GM23338 (cell line): ENCODE measurements at regions not wholly inside any gene's neighbourhood (a gene's known extent, or its start where the extent isn't known, plus 50 kb on each side); places are given as distances from the start of the nearest gene placed in this dataset.

Source experiments
- ATAC-seq: fragments of 200-7000 bp; cut with Tn5 transposase; 3 replicates; pipeline ENCODE4 v1.9.1; 2020
- DNase-seq: peaks from one replicate; pipeline ENCODE4 v3.0.0-alpha.2; 2015; ENCODE audit warnings: low spot score
- H2AFZ ChIP-seq: fragments of 200-600 bp; sonication (generic); 2 replicates; pipeline ENCODE4 v1.8.0; 2016; ENCODE audit warnings: antibody characterized with exemption, mild to moderate bottlenecking, moderate library complexity
- H3F3A ChIP-seq: fragments of 200-600 bp; sonication (generic); replicated peaks from 2 replicates; pipeline ENCODE4 v1.8.0; 2017; ENCODE audit warnings: antibody characterized with exemption, mixed run types, low read depth
- H3K27ac ChIP-seq: fragments of 200-600 bp; sonication (generic); 2 replicates; pipeline ENCODE4 v1.6.1; 2016; ENCODE audit warnings: low read depth
- H3K27me3 ChIP-seq: fragments of 200-600 bp; sonication (generic); 2 replicates; pipeline ENCODE4 v1.8.0; 2016; ENCODE audit warnings: mild to moderate bottlenecking, mixed run types, moderate library complexity; ENCODE audit not compliant: insufficient read depth
- H3K36me3 ChIP-seq: fragments of 200-600 bp; sonication (generic); 2 replicates; pipeline ENCODE4 v1.8.0; 2016; ENCODE audit warnings: mild to moderate bottlenecking; ENCODE audit not compliant: insufficient read depth
- H3K4me1 ChIP-seq: fragments of 200-600 bp; sonication (generic); 2 replicates; pipeline ENCODE4 v1.8.0; 2016; ENCODE audit warnings: mild to moderate bottlenecking, moderate library complexity; ENCODE audit not compliant: insufficient read depth
- H3K4me2 ChIP-seq: fragments of 200-600 bp; sonication (generic); 2 replicates; pipeline ENCODE4 v1.7.1; 2017; ENCODE audit warnings: mixed run types
- H3K4me3 ChIP-seq: fragments of 200-600 bp; sonication (generic); 2 replicates; pipeline ENCODE4 v1.6.1; 2016; ENCODE audit warnings: mixed run types
- H3K79me2 ChIP-seq: fragments of 200-600 bp; sonication (generic); replicated peaks from 2 replicates; pipeline ENCODE4 v1.8.0; 2017; ENCODE audit warnings: mild to moderate bottlenecking; ENCODE audit not compliant: insufficient read depth
- H3K9me2 ChIP-seq: fragments of 200-600 bp; sonication (generic); 2 replicates; pipeline ENCODE4 v1.8.0; 2017; ENCODE audit not compliant: insufficient read depth
- H4K20me1 ChIP-seq: fragments of 200-600 bp; sonication (generic); replicated peaks from 2 replicates; pipeline ENCODE4 v1.8.0; 2017; ENCODE audit warnings: mild to moderate bottlenecking; ENCODE audit not compliant: insufficient read depth
- H3K27ac Mint-ChIP-seq: 2 replicates; pipeline ENCODE4 v1.8.0; 2020; ENCODE audit warnings: inconsistent platforms, mild to moderate bottlenecking, moderate library complexity, mixed read lengths
- H3K27me3 Mint-ChIP-seq: 3 replicates; pipeline ENCODE4 v1.8.0; 2022; ENCODE audit warnings: low read depth, mild to moderate bottlenecking, moderate library complexity, mixed read lengths, inconsistent platforms; ENCODE audit not compliant: insufficient read depth, poor library complexity
- H3K36me3 Mint-ChIP-seq: 3 replicates; pipeline ENCODE4 v1.8.0; 2021; ENCODE audit warnings: low read depth, mild to moderate bottlenecking, inconsistent platforms, moderate library complexity, mixed read lengths
- H3K4me1 Mint-ChIP-seq: 3 replicates; pipeline ENCODE4 v1.8.0; 2020; ENCODE audit warnings: mild to moderate bottlenecking, inconsistent platforms, mixed read lengths
- H3K4me3 Mint-ChIP-seq: 3 replicates; pipeline ENCODE4 v1.8.0; 2021; ENCODE audit warnings: moderate library complexity, mild to moderate bottlenecking, inconsistent platforms, mixed read lengths
- H3K9me3 Mint-ChIP-seq: 3 replicates; pipeline ENCODE4 v1.8.0; 2020; ENCODE audit warnings: moderate library complexity, mild to moderate bottlenecking, inconsistent platforms, mixed read lengths
- CREB1 ChIP-seq: fragments of 250-450 bp; sonication (Bioruptor Pico); IDR thresholded peaks from 2 replicates; pipeline ENCODE4 v1.5.0; 2020; ENCODE audit warnings: low read depth, mild to moderate bottlenecking, moderate library complexity
- EZH2 ChIP-seq: fragments of 200-600 bp; sonication (generic); IDR thresholded peaks from one replicate; pipeline ENCODE4 v1.8.0; 2017; ENCODE audit warnings: antibody characterized with exemption, mild to moderate bottlenecking, low read depth; ENCODE audit not compliant: unreplicated experiment
- EZH2phosphoT487 ChIP-seq: fragments of 200-600 bp; sonication (generic); IDR thresholded peaks from one replicate; pipeline ENCODE4 v1.8.1; 2018; ENCODE audit warnings: antibody characterized with exemption; ENCODE audit not compliant: unreplicated experiment
- JUNB ChIP-seq: IDR thresholded peaks from one replicate; pipeline ENCODE4 v1.6.1; 2016; ENCODE audit warnings: antibody characterized with exemption; ENCODE audit not compliant: unreplicated experiment
- NANOG ChIP-seq: IDR thresholded peaks from 2 replicates; pipeline ENCODE4 v1.6.1; 2016; ENCODE audit warnings: antibody characterized with exemption, borderline replicate concordance
- POLR2AphosphoS5 ChIP-seq: IDR thresholded peaks from 2 replicates; pipeline ENCODE4 v1.6.1; 2016; ENCODE audit warnings: antibody characterized with exemption, low read depth
- STAT1 ChIP-seq: IDR thresholded peaks from one replicate; pipeline ENCODE4 v1.6.1; 2016; ENCODE audit warnings: antibody characterized with exemption; ENCODE audit not compliant: unreplicated experiment
- ZNF114 ChIP-seq: fragments of 250-450 bp; sonication (Bioruptor Pico); IDR thresholded peaks from 2 replicates; pipeline ENCODE4 v1.5.0; 2020; ENCODE audit warnings: mild to moderate bottlenecking, moderate library complexity
- ZNF331 ChIP-seq: fragments of 250-450 bp; sonication (Bioruptor Pico); IDR thresholded peaks from 2 replicates; pipeline ENCODE4 v1.5.0; 2020; ENCODE audit warnings: low read depth, mild to moderate bottlenecking, moderate library complexity
- ZNF462 ChIP-seq: fragments of 250-450 bp; sonication (Bioruptor Pico); IDR thresholded peaks from 2 replicates; pipeline ENCODE4 v1.5.0; 2020; ENCODE audit warnings: mild to moderate bottlenecking, moderate library complexity
- TF ChIP-seq, protein P1 (sequence below): IDR thresholded peaks from one replicate; pipeline ENCODE4 v1.6.1; 2018; ENCODE audit warnings: antibody characterized with exemption; ENCODE audit not compliant: unreplicated experiment
- TF ChIP-seq, protein P2 (sequence below): IDR thresholded peaks from 2 replicates; pipeline ENCODE4 v1.6.1; 2016; ENCODE audit warnings: antibody characterized with exemption
- TF ChIP-seq, protein P3 (sequence below), 2 experiments: fragments of 200-600 bp in 1 of 2; sonication (generic) in 1 of 2; conservative IDR thresholded peaks; 2 replicates each; pipeline versions ENCODE4 v1.5.1 to v1.6.1; 2016 to 2017; ENCODE audit warnings: antibody characterized with exemption in 2 of 2, low read depth in 2 of 2, mild to moderate bottlenecking in 2 of 2, moderate library complexity in 1 of 2

GRCh38 chr10:52954407-52954806 lies 181.8 kb upstream of the MBL2 start:
- Mint-ChIP-seq H3K27me3 (peaks cover 18% of the 10 kb centered on the region), H3K9me3 (peaks cover 15% of the 10 kb centered on the region), H3K4me1 (peaks cover 8% of the 10 kb centered on the region), H3K36me3 (peaks cover 27% of the 10 kb centered on the region), H3K27ac (no peak overlapping the region), H3K4me3 (no peak overlapping the region)
- H3K79me2 ChIP-seq = no peaks in the 10 kb centered on the region
- peaks cover 14% of the 10 kb centered on the region; the same call in 1 of the 2 replicates for H3K9me2 ChIP-seq
- H2AFZ ChIP-seq = no peak overlapping the region
- H3K27ac ChIP-seq = no peak overlapping the region
- no peaks in the 10 kb centered on the region for H3F3A ChIP-seq
- DNase-seq (no peak), ATAC-seq (no peak)
- no peaks in the 10 kb centered on the region for H3K4me1 ChIP-seq
- H3K4me3 ChIP-seq = no peak overlapping the region
- no peak overlapping the region for H3K4me2 ChIP-seq
- no peaks in the 10 kb centered on the region for H4K20me1 ChIP-seq
- TF ChIP-seq, protein P1, sequence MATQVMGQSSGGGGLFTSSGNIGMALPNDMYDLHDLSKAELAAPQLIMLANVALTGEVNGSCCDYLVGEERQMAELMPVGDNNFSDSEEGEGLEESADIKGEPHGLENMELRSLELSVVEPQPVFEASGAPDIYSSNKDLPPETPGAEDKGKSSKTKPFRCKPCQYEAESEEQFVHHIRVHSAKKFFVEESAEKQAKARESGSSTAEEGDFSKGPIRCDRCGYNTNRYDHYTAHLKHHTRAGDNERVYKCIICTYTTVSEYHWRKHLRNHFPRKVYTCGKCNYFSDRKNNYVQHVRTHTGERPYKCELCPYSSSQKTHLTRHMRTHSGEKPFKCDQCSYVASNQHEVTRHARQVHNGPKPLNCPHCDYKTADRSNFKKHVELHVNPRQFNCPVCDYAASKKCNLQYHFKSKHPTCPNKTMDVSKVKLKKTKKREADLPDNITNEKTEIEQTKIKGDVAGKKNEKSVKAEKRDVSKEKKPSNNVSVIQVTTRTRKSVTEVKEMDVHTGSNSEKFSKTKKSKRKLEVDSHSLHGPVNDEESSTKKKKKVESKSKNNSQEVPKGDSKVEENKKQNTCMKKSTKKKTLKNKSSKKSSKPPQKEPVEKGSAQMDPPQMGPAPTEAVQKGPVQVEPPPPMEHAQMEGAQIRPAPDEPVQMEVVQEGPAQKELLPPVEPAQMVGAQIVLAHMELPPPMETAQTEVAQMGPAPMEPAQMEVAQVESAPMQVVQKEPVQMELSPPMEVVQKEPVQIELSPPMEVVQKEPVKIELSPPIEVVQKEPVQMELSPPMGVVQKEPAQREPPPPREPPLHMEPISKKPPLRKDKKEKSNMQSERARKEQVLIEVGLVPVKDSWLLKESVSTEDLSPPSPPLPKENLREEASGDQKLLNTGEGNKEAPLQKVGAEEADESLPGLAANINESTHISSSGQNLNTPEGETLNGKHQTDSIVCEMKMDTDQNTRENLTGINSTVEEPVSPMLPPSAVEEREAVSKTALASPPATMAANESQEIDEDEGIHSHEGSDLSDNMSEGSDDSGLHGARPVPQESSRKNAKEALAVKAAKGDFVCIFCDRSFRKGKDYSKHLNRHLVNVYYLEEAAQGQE = no peak
- TF ChIP-seq, protein P2, sequence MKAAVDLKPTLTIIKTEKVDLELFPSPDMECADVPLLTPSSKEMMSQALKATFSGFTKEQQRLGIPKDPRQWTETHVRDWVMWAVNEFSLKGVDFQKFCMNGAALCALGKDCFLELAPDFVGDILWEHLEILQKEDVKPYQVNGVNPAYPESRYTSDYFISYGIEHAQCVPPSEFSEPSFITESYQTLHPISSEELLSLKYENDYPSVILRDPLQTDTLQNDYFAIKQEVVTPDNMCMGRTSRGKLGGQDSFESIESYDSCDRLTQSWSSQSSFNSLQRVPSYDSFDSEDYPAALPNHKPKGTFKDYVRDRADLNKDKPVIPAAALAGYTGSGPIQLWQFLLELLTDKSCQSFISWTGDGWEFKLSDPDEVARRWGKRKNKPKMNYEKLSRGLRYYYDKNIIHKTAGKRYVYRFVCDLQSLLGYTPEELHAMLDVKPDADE = no peak
- TF ChIP-seq NANOG (no peak), EZH2 (no peak), POLR2AphosphoS5 (no peak), JUNB (no peak), STAT1 (no peak), ZNF462 (no peak), ZNF114 (no peak), ZNF331 (no peak), CREB1 (CRISPR knock-in tag) (no peak), EZH2phosphoT487 (no peak)
- TF ChIP-seq, protein P3, sequence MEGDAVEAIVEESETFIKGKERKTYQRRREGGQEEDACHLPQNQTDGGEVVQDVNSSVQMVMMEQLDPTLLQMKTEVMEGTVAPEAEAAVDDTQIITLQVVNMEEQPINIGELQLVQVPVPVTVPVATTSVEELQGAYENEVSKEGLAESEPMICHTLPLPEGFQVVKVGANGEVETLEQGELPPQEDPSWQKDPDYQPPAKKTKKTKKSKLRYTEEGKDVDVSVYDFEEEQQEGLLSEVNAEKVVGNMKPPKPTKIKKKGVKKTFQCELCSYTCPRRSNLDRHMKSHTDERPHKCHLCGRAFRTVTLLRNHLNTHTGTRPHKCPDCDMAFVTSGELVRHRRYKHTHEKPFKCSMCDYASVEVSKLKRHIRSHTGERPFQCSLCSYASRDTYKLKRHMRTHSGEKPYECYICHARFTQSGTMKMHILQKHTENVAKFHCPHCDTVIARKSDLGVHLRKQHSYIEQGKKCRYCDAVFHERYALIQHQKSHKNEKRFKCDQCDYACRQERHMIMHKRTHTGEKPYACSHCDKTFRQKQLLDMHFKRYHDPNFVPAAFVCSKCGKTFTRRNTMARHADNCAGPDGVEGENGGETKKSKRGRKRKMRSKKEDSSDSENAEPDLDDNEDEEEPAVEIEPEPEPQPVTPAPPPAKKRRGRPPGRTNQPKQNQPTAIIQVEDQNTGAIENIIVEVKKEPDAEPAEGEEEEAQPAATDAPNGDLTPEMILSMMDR (conservative IDR thresholded peaks at IDR 0.05; ENCODE audit: low read depth in 2 of 2) = no peak
- no peaks in the 10 kb centered on the region for H3K27me3 ChIP-seq
- no peaks in the 10 kb centered on the region for H3K36me3 ChIP-seq
